ENCODE measurements at regions not wholly inside any gene's neighbourhood (a gene's known extent, or its start where the extent isn't known, plus 50 kb on each side); places are given as distances from the start of the nearest gene placed in this dataset.
A peak's percentile ranks its signal among the peaks of the same experiment; 100 is the strongest.
"Not testable (repeated sequence)": the region's sequence is repeated elsewhere in the genome, so short reads cannot be mapped to it uniquely, and the experiment has no call there.

DNA sequence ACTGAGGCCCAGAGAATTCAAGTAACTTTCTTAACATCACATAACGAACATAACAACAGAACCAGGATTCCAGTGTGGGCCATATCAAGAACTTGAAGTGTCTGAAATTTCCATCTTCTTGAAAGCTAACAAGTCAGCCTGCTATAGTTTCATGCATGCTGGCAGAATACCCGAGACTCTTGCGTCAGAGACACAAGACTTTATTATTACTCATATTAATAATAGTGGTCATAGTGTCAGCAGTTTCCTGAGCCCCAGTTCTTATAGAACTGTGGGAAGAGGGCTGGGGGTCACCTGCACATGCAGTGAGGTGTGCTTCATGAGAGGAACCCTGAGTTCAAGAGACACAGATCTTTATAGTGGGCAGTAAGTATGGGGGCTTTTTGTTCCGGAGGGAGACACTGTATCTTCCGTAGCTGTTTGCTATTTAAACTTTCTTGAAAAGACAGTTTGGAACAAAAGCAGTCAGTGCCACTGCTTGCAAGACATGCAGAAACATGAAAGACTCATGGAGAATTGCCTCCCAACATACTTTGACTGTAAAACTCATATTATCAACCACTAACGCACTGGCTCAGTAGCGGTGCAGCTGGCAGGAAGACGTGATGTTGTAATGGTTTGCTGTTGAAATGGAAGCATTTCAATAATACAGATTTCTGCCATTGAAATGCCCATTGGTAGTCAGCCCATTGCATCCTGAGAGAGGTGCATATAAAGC lies 339.2 kb downstream of the ADGRL2 start:
- ATAC-seq = no peak
- DNase-seq = no peak
- POLR2A ChIA-PET = no interaction called here
- no peaks in the 10 kb centered on the region for H3K36me3 Mint-ChIP-seq
- no peaks in the 10 kb centered on the region for H3K27me3 Mint-ChIP-seq
- no peaks in the 10 kb centered on the region for H3K4me1 Mint-ChIP-seq
- no peak overlapping the region for H3K27ac Mint-ChIP-seq
- H3K4me3 Mint-ChIP-seq = no peak overlapping the region
- peaks cover 0 to 11% (median 3%) of the 10 kb centered on the region in 9 donors for H3K9me3 Mint-ChIP-seq

DNA sequence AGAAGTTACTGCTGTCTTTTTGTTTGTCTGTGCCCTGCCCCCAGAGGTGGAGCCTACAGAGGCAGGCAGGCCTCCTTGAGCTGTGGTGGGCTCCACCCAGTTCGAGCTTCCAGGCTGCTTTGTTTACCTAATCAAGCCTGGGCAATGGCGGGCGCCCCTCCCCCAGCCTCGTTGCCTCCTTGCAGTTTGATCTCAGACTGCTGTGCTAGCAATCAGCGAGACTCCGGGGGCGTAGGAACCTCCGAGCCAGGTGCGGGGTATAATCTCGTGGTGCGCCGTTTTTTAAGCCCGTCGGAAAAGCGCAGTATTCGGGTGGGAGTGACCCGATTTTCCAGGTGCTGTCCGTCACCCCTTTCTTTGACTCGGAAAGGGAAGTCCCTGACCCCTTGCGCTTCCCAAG lies 335.6 kb downstream of the ADGRL2 start:
- POLR2A ChIA-PET = not testable (repeated sequence)

DNA sequence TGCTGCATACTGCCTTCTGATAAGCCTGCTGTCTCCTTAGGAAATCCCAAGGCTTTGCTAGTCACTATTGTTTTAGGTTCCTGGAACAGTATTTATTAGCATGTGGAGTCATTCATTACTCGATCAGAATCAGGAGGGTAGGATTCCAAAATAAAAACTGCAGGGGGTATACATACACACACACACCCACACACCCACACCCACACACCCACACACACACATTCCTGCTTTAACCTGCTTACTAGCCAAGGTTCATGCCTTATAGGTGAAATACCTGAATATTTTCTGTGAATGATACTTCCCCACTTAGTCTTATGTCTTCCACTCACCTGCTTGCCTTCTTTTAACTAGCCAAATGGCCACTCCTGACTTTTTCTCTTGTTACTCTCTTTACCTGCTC lies 325.1 kb downstream of the ADGRL2 start:
- ATAC-seq (no peak), DNase-seq (no peak)
- Mint-ChIP-seq H3K36me3 (no peaks in the 10 kb centered on the region), H3K4me3 (no peak overlapping the region), H3K27ac (no peak overlapping the region), H3K27me3 (no peaks in the 10 kb centered on the region), H3K9me3 (peaks cover 0 to 9% (median 0%) of the 10 kb centered on the region in 9 donors), H3K4me1 (no peaks in the 10 kb centered on the region)
- POLR2A ChIA-PET = no interaction called here

More for the DNA sequence above, 335.6 kb downstream of the ADGRL2 start:
- H3K27me3 Mint-ChIP-seq, DNase-seq, H3K4me3 Mint-ChIP-seq, H3K27ac Mint-ChIP-seq, H3K36me3 Mint-ChIP-seq, ATAC-seq, H3K4me1 Mint-ChIP-seq, H3K9me3 Mint-ChIP-seq: not testable (repeated sequence)

DNA sequence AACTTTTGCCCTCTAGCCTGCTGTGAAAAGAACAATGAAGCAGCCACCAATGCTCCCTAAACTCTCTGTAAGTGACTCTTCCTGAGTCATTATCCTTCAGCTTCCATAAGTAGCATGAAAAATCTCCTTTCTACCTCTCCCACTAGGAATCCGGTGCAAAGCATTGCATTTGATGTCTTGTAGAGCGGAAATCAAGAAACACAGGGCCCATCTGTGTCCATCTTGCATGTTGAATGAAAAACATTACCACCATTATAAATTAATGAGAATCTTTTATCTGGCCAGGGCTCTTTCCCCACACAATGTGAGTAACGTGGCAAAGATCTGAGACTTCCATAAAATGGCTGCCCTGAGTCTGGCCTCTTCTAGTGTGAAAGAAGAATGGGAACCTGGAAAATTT lies 324.4 kb downstream of the ADGRL2 start:
- peaks cover 0 to 9% (median 0%) of the 10 kb centered on the region in 9 donors for H3K9me3 Mint-ChIP-seq
- H3K4me3 Mint-ChIP-seq = no peak overlapping the region
- no peak for ATAC-seq
- H3K27ac Mint-ChIP-seq = no peak overlapping the region
- H3K4me1 Mint-ChIP-seq = no peaks in the 10 kb centered on the region
- DNase-seq = no peak
- H3K36me3 Mint-ChIP-seq = no peaks in the 10 kb centered on the region
- no peaks in the 10 kb centered on the region for H3K27me3 Mint-ChIP-seq
- POLR2A ChIA-PET = no interaction called here

DNA sequence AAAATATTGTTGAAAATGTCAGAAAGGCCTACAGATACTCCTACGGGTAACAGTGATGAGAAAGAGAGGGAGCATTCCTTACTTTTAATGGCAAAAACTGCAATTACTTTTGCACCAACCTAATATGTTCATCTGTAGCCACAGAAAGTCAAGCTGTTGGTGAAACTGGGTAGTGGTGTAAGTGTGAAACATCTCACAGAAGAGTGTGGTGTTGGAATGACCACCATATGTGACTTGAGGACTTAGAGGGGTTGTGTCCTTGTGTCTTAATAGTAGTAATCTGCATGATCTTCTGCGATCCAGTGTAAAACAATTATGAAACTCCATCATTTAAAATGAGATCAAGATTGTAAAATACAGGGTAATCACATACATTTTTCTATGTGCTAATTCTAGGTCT lies 320.7 kb downstream of the ADGRL2 start:
- Mint-ChIP-seq H3K4me1 (no peaks in the 10 kb centered on the region), H3K4me3 (no peak overlapping the region), H3K9me3 (peaks cover 0 to 4% (median 0%) of the 10 kb centered on the region in 9 donors), H3K27me3 (no peaks in the 10 kb centered on the region), H3K27ac (no peak overlapping the region), H3K36me3 (no peaks in the 10 kb centered on the region)
- POLR2A ChIA-PET = no interaction called here
- no peak for DNase-seq
- ATAC-seq = no peak

DNA sequence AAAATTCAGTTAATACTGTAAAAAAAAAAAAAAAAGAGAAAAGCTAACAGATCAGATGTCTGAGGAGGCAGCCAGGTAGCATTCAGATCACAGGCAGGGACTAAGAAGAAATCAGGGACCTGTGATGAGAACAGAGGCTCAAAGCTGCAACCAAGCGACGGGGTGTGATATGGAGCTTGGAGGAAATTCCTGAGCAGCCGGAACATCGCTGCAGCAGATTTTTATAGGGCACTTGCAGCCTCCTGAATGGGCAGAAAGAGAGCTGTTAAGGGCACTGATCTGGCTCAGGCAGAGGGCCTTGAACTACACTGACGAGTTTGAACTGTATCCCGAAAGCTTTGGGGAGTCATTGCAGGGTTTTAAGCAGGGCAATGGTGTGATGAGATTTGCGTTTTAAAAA lies 315.4 kb downstream of the ADGRL2 start:
- H3K27me3 Mint-ChIP-seq = no peaks in the 10 kb centered on the region
- DNase-seq = no peak
- POLR2A ChIA-PET = no interaction called here
- H3K4me3 Mint-ChIP-seq = no peak overlapping the region
- no peaks in the 10 kb centered on the region for H3K36me3 Mint-ChIP-seq
- H3K9me3 Mint-ChIP-seq = no peaks in the 10 kb centered on the region
- ATAC-seq = no peak
- H3K4me1 Mint-ChIP-seq = no peaks in the 10 kb centered on the region
- H3K27ac Mint-ChIP-seq = no peak overlapping the region

DNA sequence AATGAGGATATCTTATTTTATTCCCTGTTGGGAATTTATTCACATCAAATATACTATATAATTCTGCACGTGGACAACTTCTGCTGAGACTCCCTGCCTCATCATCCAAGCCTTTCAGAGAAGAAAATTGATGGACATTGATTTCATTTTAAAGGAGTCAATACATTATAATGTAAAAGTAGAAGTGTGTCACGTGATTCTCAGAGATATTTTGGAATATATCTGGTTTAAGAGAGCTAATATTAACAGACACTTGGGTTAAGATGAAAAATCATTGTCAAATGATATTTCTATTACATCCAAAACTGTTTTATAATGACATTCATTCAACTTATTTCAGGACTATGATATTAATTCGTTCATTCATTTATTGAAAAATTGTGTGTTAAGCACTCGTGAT lies 314.2 kb downstream of the ADGRL2 start:
- ATAC-seq (no peak), DNase-seq (no peak)
- no peak overlapping the region for H3K4me3 Mint-ChIP-seq
- no peaks in the 10 kb centered on the region for H3K9me3 Mint-ChIP-seq
- H3K27ac Mint-ChIP-seq = no peak overlapping the region
- H3K36me3 Mint-ChIP-seq = no peaks in the 10 kb centered on the region
- POLR2A ChIA-PET = no interaction called here
- H3K27me3 Mint-ChIP-seq = no peaks in the 10 kb centered on the region
- no peaks in the 10 kb centered on the region for H3K4me1 Mint-ChIP-seq

DNA sequence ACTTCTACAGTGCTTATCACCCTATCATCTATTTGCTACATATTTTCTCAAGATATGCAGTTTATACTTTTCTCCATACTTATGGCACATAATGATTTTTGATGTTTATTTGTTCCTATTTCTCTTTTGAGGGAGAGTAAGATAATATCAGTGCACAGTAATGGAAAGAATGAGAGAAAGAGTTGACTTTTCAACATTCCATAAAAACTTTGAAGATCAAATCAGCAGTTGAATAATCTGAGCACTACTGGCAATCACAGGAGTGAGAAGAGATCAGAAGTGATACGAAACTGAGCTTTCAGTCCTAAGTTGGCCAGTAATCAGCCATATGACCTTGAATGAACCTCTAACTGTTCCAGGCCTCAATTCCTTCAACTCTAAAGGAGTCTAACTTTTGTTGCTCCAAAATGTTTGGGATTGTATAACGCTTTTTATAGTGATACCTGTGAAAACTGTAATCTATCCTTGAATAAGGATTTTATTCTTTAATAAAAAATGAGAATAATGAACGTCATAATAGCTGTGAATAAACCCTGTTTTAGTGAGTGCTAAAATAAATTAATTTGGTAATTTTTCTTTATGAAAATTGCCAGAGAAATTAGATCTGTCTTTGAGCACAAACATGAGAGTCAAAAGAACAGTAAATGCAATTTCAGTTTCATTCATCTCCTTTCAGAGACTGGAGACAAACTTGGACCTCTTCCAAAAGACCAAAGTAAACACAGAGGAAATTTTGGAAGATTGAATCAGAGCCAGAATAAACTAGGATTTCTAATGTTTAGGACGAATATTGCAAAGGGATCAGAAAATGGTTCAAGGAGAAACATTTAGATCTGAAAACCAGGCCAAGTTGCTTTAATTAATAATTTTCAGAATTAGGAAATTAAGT lies 309.9 kb downstream of the ADGRL2 start:
- no peak overlapping the region for H3K4me3 Mint-ChIP-seq
- POLR2A ChIA-PET = no interaction called here

DNA sequence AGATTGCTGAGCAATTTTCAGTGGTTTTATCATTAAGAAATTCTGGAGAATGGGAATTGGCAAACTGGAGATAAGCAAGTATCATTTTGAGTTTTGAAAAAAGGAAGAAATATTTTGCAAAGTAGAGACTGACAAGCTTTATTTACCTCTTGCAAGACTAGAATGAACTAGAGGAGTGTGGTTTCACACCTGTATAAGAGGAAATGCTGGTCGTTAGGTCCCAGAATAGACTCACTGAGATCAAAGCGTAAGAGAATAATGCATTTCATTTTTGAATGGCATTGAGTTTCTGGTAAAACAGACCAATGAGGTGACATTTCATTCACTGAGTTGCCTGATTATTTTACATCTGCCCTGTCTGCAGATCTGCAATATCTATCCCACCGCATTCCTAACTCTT lies 308.1 kb downstream of the ADGRL2 start:
- H3K27ac Mint-ChIP-seq = no peak overlapping the region
- DNase-seq = no peak
- no peaks in the 10 kb centered on the region for H3K27me3 Mint-ChIP-seq
- peaks cover 0 to 3% (median under 1%) of the 10 kb centered on the region in 4 donors for H3K4me1 Mint-ChIP-seq
- H3K4me3 Mint-ChIP-seq = no peak overlapping the region
- no peak for ATAC-seq
- H3K9me3 Mint-ChIP-seq = peaks cover 0 to 11% (median 4%) of the 10 kb centered on the region in 9 donors
- H3K36me3 Mint-ChIP-seq = peaks cover 0 to 6% (median 0%) of the 10 kb centered on the region in 3 donors
- POLR2A ChIA-PET = no interaction called here

More for the DNA sequence above, 309.9 kb downstream of the ADGRL2 start:
- Mint-ChIP-seq H3K9me3 (peaks cover 0 to 3% (median 0%) of the 10 kb centered on the region in 9 donors), H3K4me1 (peaks cover 0 to 3% (median under 1%) of the 10 kb centered on the region in 4 donors), H3K36me3 (no peaks in the 10 kb centered on the region), H3K27me3 (no peaks in the 10 kb centered on the region), H3K27ac (no peak overlapping the region)
- ATAC-seq (no peak), DNase-seq (no peak)

DNA sequence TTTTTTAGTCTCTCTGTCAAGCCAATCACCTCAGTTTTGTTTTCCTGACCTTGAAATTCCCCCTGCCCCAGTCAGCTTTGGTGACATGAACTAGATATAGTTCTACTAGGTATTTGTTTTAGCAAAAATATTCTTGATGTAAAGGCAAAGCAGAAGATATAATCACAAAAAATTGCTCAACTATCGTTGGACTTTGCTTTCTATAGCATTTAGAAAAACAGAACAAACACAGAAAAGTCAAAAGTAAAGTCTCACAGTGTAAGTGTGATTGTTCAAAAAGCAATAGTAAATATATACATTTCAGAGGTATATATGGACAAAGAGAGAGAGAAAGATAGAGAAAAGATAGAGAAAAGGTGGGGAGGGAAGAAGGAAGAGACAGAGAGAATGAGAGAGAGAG lies 305.9 kb downstream of the ADGRL2 start:
- peaks cover 0 to 3% (median under 1%) of the 10 kb centered on the region in 4 donors for H3K4me1 Mint-ChIP-seq
- DNase-seq (no peak), ATAC-seq (no peak)
- POLR2A ChIA-PET = no interaction called here
- H3K36me3 Mint-ChIP-seq = peaks cover 0 to 6% (median 0%) of the 10 kb centered on the region in 3 donors
- H3K4me3 Mint-ChIP-seq = no peak overlapping the region
- H3K27me3 Mint-ChIP-seq = no peaks in the 10 kb centered on the region
- peaks cover 0 to 11% (median 4%) of the 10 kb centered on the region in 9 donors for H3K9me3 Mint-ChIP-seq
- H3K27ac Mint-ChIP-seq = peak overlapping the region in 1 of 10 donors; percentile 10

DNA sequence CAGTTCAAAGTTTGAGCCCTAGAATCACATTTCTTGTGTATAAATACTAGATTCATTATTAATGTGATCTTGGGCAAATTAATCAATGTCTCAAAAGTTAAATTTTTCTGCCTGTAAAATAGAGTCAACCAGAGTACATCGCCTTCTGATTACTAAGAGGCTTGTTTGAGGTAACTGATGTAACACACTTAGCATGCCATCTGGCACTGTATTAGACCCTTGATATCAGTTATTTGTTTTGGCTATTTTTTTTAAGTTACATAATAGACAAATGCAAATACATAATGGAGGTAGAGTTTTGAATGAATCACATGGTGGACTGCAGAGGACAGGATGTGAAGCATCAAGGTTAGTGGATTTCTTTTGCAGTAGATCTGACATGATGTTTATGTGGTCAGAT lies 298.4 kb downstream of the ADGRL2 start:
- Mint-ChIP-seq H3K27ac (no peak overlapping the region), H3K36me3 (no peaks in the 10 kb centered on the region), H3K4me1 (no peaks in the 10 kb centered on the region), H3K27me3 (no peaks in the 10 kb centered on the region), H3K4me3 (no peak overlapping the region), H3K9me3 (peaks cover 0 to 6% (median 0%) of the 10 kb centered on the region in 9 donors)
- no peak for ATAC-seq
- DNase-seq = no peak
- POLR2A ChIA-PET = no interaction called here

DNA sequence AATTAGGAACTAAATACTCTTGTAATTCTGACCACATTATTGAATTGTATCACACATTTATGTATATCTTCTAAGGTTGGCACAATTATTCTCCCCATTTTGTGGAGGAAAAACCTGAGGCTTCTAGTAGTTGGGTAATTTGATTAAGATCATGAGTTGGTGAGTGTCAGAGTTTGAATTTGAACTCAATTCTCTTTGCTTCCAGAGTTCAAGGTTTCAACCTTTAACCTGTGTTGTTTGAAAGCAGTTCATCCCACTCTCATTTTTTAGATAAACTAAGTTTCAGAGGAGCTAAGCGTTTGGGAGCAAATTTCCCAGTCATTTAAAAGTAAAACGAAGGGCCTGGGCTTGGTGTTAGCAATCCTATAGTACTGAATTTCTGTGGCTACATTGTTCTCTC lies 293.4 kb downstream of the ADGRL2 start:
- H3K27me3 Mint-ChIP-seq = no peaks in the 10 kb centered on the region
- no peaks in the 10 kb centered on the region for H3K4me1 Mint-ChIP-seq
- no peaks in the 10 kb centered on the region for H3K9me3 Mint-ChIP-seq
- POLR2A ChIA-PET = no interaction called here
- ATAC-seq (no peak), DNase-seq (no peak)
- no peaks in the 10 kb centered on the region for H3K36me3 Mint-ChIP-seq
- no peak overlapping the region for H3K4me3 Mint-ChIP-seq
- H3K27ac Mint-ChIP-seq = no peak overlapping the region

DNA sequence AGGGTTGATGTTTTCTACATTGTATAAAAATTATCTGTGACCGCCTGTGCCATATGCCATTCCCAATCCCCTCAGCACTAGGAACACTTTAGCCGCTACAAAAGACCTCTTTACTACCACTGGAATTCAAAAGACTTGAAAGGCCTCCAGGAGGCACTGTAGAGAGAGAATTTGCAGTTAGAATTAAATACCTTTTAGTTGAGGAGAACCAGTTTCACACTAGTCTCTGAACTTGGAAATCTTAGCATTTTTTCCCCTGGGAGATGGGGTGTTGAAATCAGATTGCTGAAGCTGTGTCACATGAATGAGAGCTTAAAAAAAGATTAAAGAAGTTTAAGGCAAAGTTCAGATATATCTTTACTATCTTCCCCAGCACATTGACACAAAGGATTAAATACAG lies 291.0 kb downstream of the ADGRL2 start:
- Mint-ChIP-seq H3K4me3 (no peak overlapping the region), H3K27me3 (no peaks in the 10 kb centered on the region), H3K9me3 (peaks cover 0 to 4% (median 0%) of the 10 kb centered on the region in 9 donors), H3K36me3 (no peaks in the 10 kb centered on the region), H3K27ac (no peak overlapping the region), H3K4me1 (no peaks in the 10 kb centered on the region)
- ATAC-seq (no peak), DNase-seq (no peak)
- POLR2A ChIA-PET = no interaction called here
